A549 (cell line): ENCODE measurements at regions not wholly inside any gene's neighbourhood (a gene's known extent, or its start where the extent isn't known, plus 50 kb on each side); places are given as distances from the start of the nearest gene placed in this dataset.

Source experiments
- ATOH8 ChIP-seq: fragments of 250-450 bp; sonication (Bioruptor Pico); IDR thresholded peaks from 2 replicates; pipeline ENCODE4 v1.5.0; 2020; ENCODE audit warnings: low read depth, mild to moderate bottlenecking, moderate library complexity
- ESRRA ChIP-seq: fragments of 150-350 bp; IDR thresholded peaks from 2 replicates; pipeline ENCODE4 v1.6.1; 2014; ENCODE audit warnings: mild to moderate bottlenecking, low read length, borderline replicate concordance

DNA sequence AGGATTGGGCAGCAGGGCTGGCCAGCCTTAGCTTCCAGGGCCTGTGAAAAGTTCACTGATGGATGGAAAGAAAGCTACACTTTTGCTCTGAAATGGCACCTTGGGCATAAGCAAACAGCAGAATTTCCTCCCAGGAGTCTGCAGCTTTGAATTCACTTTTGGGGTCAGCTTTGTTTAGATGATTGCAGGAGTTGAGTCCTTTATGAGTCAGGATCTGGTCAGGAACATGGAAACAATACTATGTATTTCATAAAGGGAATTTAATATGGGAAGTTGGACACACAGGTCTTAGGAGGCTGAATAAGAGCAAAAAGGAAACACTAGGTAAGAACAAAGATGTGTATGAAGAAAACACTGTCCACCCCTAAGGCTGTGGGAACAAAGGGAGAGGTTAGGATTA, 345.3 kb downstream of the TSN start:
- no peak for TF ChIP-seq ATOH8 (CRISPR knock-in tag)
- no peak for TF ChIP-seq ESRRA
